ENCODE measurements at regions not wholly inside any gene's neighbourhood (a gene's known extent, or its start where the extent isn't known, plus 50 kb on each side); places are given as distances from the start of the nearest gene placed in this dataset.

DNA sequence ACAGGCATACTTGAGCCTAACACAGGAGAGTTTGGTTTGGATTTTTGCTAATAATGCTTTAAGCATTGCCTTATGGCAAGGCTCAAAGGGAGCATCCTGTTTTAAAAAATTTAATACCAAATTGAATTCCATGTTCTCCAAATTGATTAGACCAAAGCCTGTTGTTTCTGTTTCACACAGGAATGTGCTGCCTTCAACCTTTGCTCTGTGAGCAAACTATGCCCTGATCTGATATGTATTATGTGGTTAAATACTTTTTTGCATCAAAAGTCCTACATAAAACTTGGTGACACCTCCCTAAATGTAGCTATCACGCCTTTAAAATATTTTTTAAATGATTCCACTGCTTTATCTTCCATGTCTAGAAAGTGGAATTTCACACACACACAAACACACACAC, 691.4 kb downstream of the CPS1 start:
- no peak overlapping the region for H3K4me3 Mint-ChIP-seq

GRCh38 chr2:211248841-211249240, 692.4 kb downstream of the CPS1 start:
- intact Hi-C loops (cut with micrococcal nuclease): no loop called here
- no peaks in the 10 kb centered on the region for H3K9me3 Mint-ChIP-seq
- no peak overlapping the region for H3K27ac Mint-ChIP-seq
- H3K27me3 Mint-ChIP-seq: no peaks in the 10 kb centered on the region
- no peaks in the 10 kb centered on the region for H3K4me1 Mint-ChIP-seq (ENCODE audit: low read depth)
- no peaks in the 10 kb centered on the region for H3K36me3 Mint-ChIP-seq (ENCODE audit: low read depth)
- H3K4me3 Mint-ChIP-seq: no peak overlapping the region

More for the DNA sequence above, 691.4 kb downstream of the CPS1 start:
- no peaks in the 10 kb centered on the region for H3K4me1 Mint-ChIP-seq (ENCODE audit: low read depth)
- H3K9me3 Mint-ChIP-seq: peaks cover under 1% of the 10 kb centered on the region
- intact Hi-C loops (cut with micrococcal nuclease): no loop called here
- no peak overlapping the region for H3K27ac Mint-ChIP-seq
- no peaks in the 10 kb centered on the region for H3K27me3 Mint-ChIP-seq
- H3K36me3 Mint-ChIP-seq (ENCODE audit: low read depth): no peaks in the 10 kb centered on the region

GRCh38 chr2:211251016-211251415, 694.6 kb downstream of the CPS1 start:
- no peaks in the 10 kb centered on the region for H3K36me3 Mint-ChIP-seq (ENCODE audit: low read depth)
- no peaks in the 10 kb centered on the region for H3K9me3 Mint-ChIP-seq

DNA sequence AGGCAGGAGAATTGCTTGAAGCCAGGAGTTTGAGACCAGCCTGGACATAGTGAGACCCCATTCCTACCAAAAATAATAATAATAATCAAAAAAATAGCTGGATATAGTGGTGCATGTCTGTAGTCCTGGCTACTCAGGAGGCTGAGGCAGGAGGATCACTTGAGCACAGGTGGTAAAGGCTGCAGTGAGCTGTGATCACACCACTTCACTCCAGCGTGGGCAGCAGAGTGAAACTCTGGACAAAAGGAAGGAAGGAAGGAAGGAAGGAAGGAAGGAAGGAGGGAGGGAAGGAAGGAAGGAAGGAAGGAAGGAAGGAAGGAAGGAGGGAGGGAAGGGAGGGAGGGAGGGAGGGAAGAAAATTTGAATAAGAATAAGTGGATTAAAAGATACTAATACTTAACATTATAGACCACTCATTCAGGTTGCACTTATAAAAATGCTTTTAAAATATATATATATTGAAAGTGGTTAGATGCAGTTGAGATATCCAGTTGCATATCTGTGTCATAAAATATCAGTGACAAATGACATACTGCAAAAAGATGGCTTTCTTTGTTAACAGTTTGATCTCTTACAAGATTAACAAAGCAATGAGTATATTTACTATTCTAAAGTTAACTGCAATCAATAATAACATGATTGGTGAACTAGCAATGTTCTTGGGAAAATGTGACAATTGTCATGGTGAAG, 702.4 kb downstream of the CPS1 start:
- no peaks in the 10 kb centered on the region for H3K36me3 Mint-ChIP-seq (ENCODE audit: low read depth)
- intact Hi-C loops (cut with micrococcal nuclease): no loop called here
- H3K9me3 Mint-ChIP-seq: no peaks in the 10 kb centered on the region
- no peaks in the 10 kb centered on the region for H3K4me1 Mint-ChIP-seq (ENCODE audit: low read depth)
- no peak overlapping the region for H3K27ac Mint-ChIP-seq
- H3K4me3 Mint-ChIP-seq: no peak overlapping the region
- H3K27me3 Mint-ChIP-seq: no peaks in the 10 kb centered on the region

More at GRCh38 chr2:211251016-211251415, 694.6 kb downstream of the CPS1 start:
- Mint-ChIP-seq H3K27ac (no peak overlapping the region), H3K4me1 (ENCODE audit: low read depth) (no peaks in the 10 kb centered on the region), H3K4me3 (no peak overlapping the region), H3K27me3 (no peaks in the 10 kb centered on the region)
- intact Hi-C loops (cut with micrococcal nuclease): no loop called here

GRCh38 chr2:211259831-211260476, 703.6 kb downstream of the CPS1 start:
- Mint-ChIP-seq H3K4me1 (ENCODE audit: low read depth) (no peaks in the 10 kb centered on the region), H3K27me3 (no peaks in the 10 kb centered on the region), H3K9me3 (no peaks in the 10 kb centered on the region), H3K27ac (no peak overlapping the region), H3K36me3 (ENCODE audit: low read depth) (no peaks in the 10 kb centered on the region), H3K4me3 (no peak overlapping the region)
- intact Hi-C loops (cut with micrococcal nuclease): no loop called here

DNA sequence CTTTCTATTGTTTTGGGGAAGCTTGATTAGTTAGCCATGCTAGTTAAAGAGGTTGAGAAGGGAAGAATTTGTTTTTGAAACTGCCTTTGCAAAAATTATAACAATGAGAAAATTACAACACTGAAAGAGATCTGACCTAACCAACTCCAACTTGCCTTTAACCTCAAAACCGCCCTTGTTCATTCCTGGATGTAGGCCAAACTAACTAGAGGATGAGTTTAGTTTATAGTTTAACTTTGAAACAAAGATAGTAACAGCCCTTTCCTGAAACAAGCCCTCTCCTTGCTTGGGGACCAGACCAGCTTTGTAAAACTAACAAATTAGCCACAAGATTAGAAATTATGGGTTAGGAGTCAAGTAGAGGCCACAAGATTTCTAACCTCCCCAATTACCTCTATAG, 713.9 kb downstream of the CPS1 start:
- Mint-ChIP-seq H3K9me3 (peaks cover 28% of the 10 kb centered on the region), H3K27ac (no peak overlapping the region), H3K36me3 (ENCODE audit: low read depth) (no peaks in the 10 kb centered on the region), H3K4me1 (ENCODE audit: low read depth) (no peaks in the 10 kb centered on the region), H3K4me3 (no peak overlapping the region), H3K27me3 (no peaks in the 10 kb centered on the region)
- intact Hi-C loops (cut with micrococcal nuclease): no loop called here

GRCh38 chr2:211281430-211282073, 725.2 kb downstream of the CPS1 start:
- H3K4me1 Mint-ChIP-seq (ENCODE audit: low read depth): no peaks in the 10 kb centered on the region
- H3K36me3 Mint-ChIP-seq (ENCODE audit: low read depth): no peaks in the 10 kb centered on the region
- no peak overlapping the region for H3K4me3 Mint-ChIP-seq
- intact Hi-C loops (cut with micrococcal nuclease): no loop called here
- no peaks in the 10 kb centered on the region for H3K9me3 Mint-ChIP-seq
- no peaks in the 10 kb centered on the region for H3K27me3 Mint-ChIP-seq
- H3K27ac Mint-ChIP-seq: no peak overlapping the region

DNA sequence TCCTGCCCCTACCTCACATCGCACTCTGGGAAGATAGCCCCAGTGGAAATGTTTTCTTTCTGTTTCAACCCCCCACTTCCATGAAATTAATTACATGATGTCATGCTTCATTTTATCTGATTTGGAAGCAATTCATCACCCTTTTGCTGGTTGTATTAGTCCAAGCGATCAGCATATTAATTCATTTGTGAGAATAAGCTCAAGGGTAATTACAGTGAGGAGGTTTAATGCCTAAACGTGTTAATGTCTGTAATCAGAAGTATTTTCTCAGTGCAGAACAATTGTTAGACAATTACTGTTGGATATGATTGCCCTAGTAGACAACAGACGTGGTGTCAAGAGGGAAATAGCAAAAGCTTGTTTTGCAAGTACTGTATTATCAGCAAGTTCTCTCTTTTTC, 746.3 kb downstream of the CPS1 start:
- no peak overlapping the region for H3K27ac Mint-ChIP-seq
- no peaks in the 10 kb centered on the region for H3K4me1 Mint-ChIP-seq (ENCODE audit: low read depth)
- H3K27me3 Mint-ChIP-seq: no peaks in the 10 kb centered on the region
- no peak overlapping the region for H3K4me3 Mint-ChIP-seq
- intact Hi-C loops (cut with micrococcal nuclease): no loop called here
- peaks cover 5% of the 10 kb centered on the region for H3K9me3 Mint-ChIP-seq
- H3K36me3 Mint-ChIP-seq (ENCODE audit: low read depth): no peaks in the 10 kb centered on the region

GRCh38 chr2:211306929-211307328, 750.5 kb downstream of the CPS1 start:
- peaks cover 5% of the 10 kb centered on the region for H3K9me3 Mint-ChIP-seq
- no peak overlapping the region for H3K4me3 Mint-ChIP-seq
- H3K4me1 Mint-ChIP-seq (ENCODE audit: low read depth): no peaks in the 10 kb centered on the region
- H3K36me3 Mint-ChIP-seq (ENCODE audit: low read depth): no peaks in the 10 kb centered on the region
- intact Hi-C loops (cut with micrococcal nuclease): no loop called here
- H3K27me3 Mint-ChIP-seq: no peaks in the 10 kb centered on the region
- no peak overlapping the region for H3K27ac Mint-ChIP-seq
